Natural killer cell treated with Interleukin-12 subunit alpha and Interleukin-12 subunit beta and Interleukin-15 and Interleukin-18, amount 100 ng/mL, for 72 hours (primary cell): ENCODE measurements at regions not wholly inside any gene's neighbourhood (a gene's known extent, or its start where the extent isn't known, plus 50 kb on each side); places are given as distances from the start of the nearest gene placed in this dataset.

Source experiments
- ATAC-seq, 2 donors: fragments of 150-1000 bp; cut with Tn5 transposase in 1 of 2; sonication (Bioruptor Pico), chemical (Tn5 transposase) in 1 of 2; 2 replicates each; pipeline ENCODE4 v1.10.0; 2021
- DNase-seq: peaks from one replicate; pipeline ENCODE4 v3.0.0; 2022; ENCODE audit warnings: low spot score
- H3K27ac Mint-ChIP-seq, 2 donors: 1 replicate in 1 of 2; 2 replicates in 1 of 2; pipeline ENCODE4 v1.8.0; 2022; ENCODE audit warnings: mixed read lengths in 2 of 2, mild to moderate bottlenecking in 1 of 2, moderate library complexity in 1 of 2
- H3K27me3 Mint-ChIP-seq, 2 donors: 1 replicate in 1 of 2; 2 replicates in 1 of 2; pipeline ENCODE4 v1.8.0; 2022; ENCODE audit warnings: mixed read lengths in 2 of 2
- H3K36me3 Mint-ChIP-seq: one replicate; pipeline ENCODE4 v1.8.0; 2022; ENCODE audit warnings: mixed read lengths
- H3K4me1 Mint-ChIP-seq, 2 donors: 1 replicate in 1 of 2; 2 replicates in 1 of 2; pipeline ENCODE4 v1.8.0; 2022; ENCODE audit warnings: low read depth in 2 of 2, mixed read lengths in 2 of 2, mild to moderate bottlenecking in 1 of 2
- H3K4me3 Mint-ChIP-seq: one replicate; pipeline ENCODE4 v1.8.0; 2022; ENCODE audit warnings: mixed read lengths
- H3K9me3 Mint-ChIP-seq: 2 replicates; pipeline ENCODE4 v1.8.0; 2022; ENCODE audit warnings: mixed read lengths

GRCh38 chr1:36709869-36710481 is 227.3 kb upstream of the CSF3R start:
- ATAC-seq (no peak), DNase-seq (no peak)
- Mint-ChIP-seq H3K27ac (no peak overlapping the region), H3K27me3 (peaks cover 38 to 50% of the 10 kb centered on the region in 2 donors), H3K36me3 (no peaks in the 10 kb centered on the region), H3K9me3 (no peaks in the 10 kb centered on the region), H3K4me1 (no peaks in the 10 kb centered on the region), H3K4me3 (no peak overlapping the region)

- H3K9me3 Mint-ChIP-seq: no peaks in the 10 kb centered on the region
- no peak for ATAC-seq
- H3K4me3 Mint-ChIP-seq: no peak overlapping the region
- H3K36me3 Mint-ChIP-seq: no peaks in the 10 kb centered on the region
- H3K27ac Mint-ChIP-seq: no peak overlapping the region
- peaks cover 0 to 4% of the 10 kb centered on the region in 2 donors for H3K4me1 Mint-ChIP-seq
- peaks cover 32 to 37% of the 10 kb centered on the region in 2 donors for H3K27me3 Mint-ChIP-seq
- no peak for DNase-seq
Measured at GRCh38 chr1:36708587-36708986, 225.9 kb upstream of the CSF3R start.

- DNase-seq (no peak), ATAC-seq (no peak)
- Mint-ChIP-seq H3K9me3 (no peaks in the 10 kb centered on the region), H3K4me1 (peaks cover 0 to 7% of the 10 kb centered on the region in 2 donors), H3K27me3 (peaks cover 27 to 29% of the 10 kb centered on the region in 2 donors), H3K36me3 (no peaks in the 10 kb centered on the region), H3K4me3 (no peak overlapping the region), H3K27ac (no peak overlapping the region)
Measured at GRCh38 chr1:36707221-36707620, 224.5 kb upstream of the CSF3R start.

- H3K9me3 Mint-ChIP-seq: no peaks in the 10 kb centered on the region
- H3K4me3 Mint-ChIP-seq: no peak overlapping the region
- DNase-seq (no peak), ATAC-seq (no peak)
- no peak overlapping the region for H3K27ac Mint-ChIP-seq
- H3K36me3 Mint-ChIP-seq: no peaks in the 10 kb centered on the region
- H3K4me1 Mint-ChIP-seq: peaks cover 0 to 7% of the 10 kb centered on the region in 2 donors
- H3K27me3 Mint-ChIP-seq: peaks cover 24 to 29% of the 10 kb centered on the region in 2 donors
Measured at GRCh38 chr1:36706416-36706815, 223.7 kb upstream of the CSF3R start.

- Mint-ChIP-seq H3K4me3 (no peak overlapping the region), H3K27me3 (peaks cover 23 to 24% of the 10 kb centered on the region in 2 donors), H3K36me3 (no peaks in the 10 kb centered on the region), H3K9me3 (no peaks in the 10 kb centered on the region), H3K27ac (no peak overlapping the region), H3K4me1 (peaks cover 0 to 7% of the 10 kb centered on the region in 2 donors)
- DNase-seq (no peak), ATAC-seq (no peak)
Measured at GRCh38 chr1:36705629-36706028, 222.9 kb upstream of the CSF3R start.

GRCh38 chr1:36703526-36704208 is 221.0 kb upstream of the CSF3R start:
- ATAC-seq (peak; percentile 72 to 73), DNase-seq (peak; percentile 69)
- Mint-ChIP-seq H3K9me3 (no peaks in the 10 kb centered on the region), H3K4me1 (peaks cover 0 to 7% of the 10 kb centered on the region in 2 donors), H3K4me3 (no peak overlapping the region), H3K27me3 (peaks cover 17 to 24% of the 10 kb centered on the region in 2 donors), H3K27ac (no peak overlapping the region), H3K36me3 (no peaks in the 10 kb centered on the region)

GRCh38 chr1:36702963-36703362 is 220.2 kb upstream of the CSF3R start:
- DNase-seq (no peak), ATAC-seq (no peak)
- Mint-ChIP-seq H3K4me1 (peaks cover 0 to 7% of the 10 kb centered on the region in 2 donors), H3K9me3 (no peaks in the 10 kb centered on the region), H3K27ac (no peak overlapping the region), H3K27me3 (peaks cover 16 to 24% of the 10 kb centered on the region in 2 donors), H3K4me3 (no peak overlapping the region), H3K36me3 (no peaks in the 10 kb centered on the region)

- no peak overlapping the region for H3K4me3 Mint-ChIP-seq
- no peaks in the 10 kb centered on the region for H3K9me3 Mint-ChIP-seq
- H3K4me1 Mint-ChIP-seq: peaks cover 0 to 7% of the 10 kb centered on the region in 2 donors
- no peak for ATAC-seq
- no peak for DNase-seq
- peaks cover 0 to 19% of the 10 kb centered on the region in 2 donors for H3K27me3 Mint-ChIP-seq
- H3K27ac Mint-ChIP-seq: no peak overlapping the region
- H3K36me3 Mint-ChIP-seq: no peaks in the 10 kb centered on the region
Measured at GRCh38 chr1:36699113-36699911, 216.6 kb upstream of the CSF3R start.

GRCh38 chr1:36697836-36698605 is 215.3 kb upstream of the CSF3R start:
- Mint-ChIP-seq H3K36me3 (no peaks in the 10 kb centered on the region), H3K4me3 (no peak overlapping the region), H3K9me3 (no peaks in the 10 kb centered on the region), H3K4me1 (no peaks in the 10 kb centered on the region), H3K27me3 (peaks cover 10 to 27% of the 10 kb centered on the region in 2 donors), H3K27ac (no peak overlapping the region)
- ATAC-seq: no peak
- DNase-seq: no peak

GRCh38 chr1:36696261-36696940 is 213.7 kb upstream of the CSF3R start:
- H3K4me3 Mint-ChIP-seq: no peak overlapping the region
- no peaks in the 10 kb centered on the region for H3K36me3 Mint-ChIP-seq
- H3K27me3 Mint-ChIP-seq: peaks cover 11 to 24% of the 10 kb centered on the region in 2 donors
- no peaks in the 10 kb centered on the region for H3K9me3 Mint-ChIP-seq
- ATAC-seq (no peak), DNase-seq (no peak)
- H3K4me1 Mint-ChIP-seq: no peaks in the 10 kb centered on the region
- no peak overlapping the region for H3K27ac Mint-ChIP-seq

- no peaks in the 10 kb centered on the region for H3K4me1 Mint-ChIP-seq
- H3K27me3 Mint-ChIP-seq: peaks cover 11 to 21% of the 10 kb centered on the region in 2 donors
- ATAC-seq: no peak
- H3K9me3 Mint-ChIP-seq: no peaks in the 10 kb centered on the region
- no peaks in the 10 kb centered on the region for H3K36me3 Mint-ChIP-seq
- no peak for DNase-seq
- H3K4me3 Mint-ChIP-seq: no peak overlapping the region
- H3K27ac Mint-ChIP-seq: no peak overlapping the region
Measured at GRCh38 chr1:36693603-36694002, 210.9 kb upstream of the CSF3R start.

- no peak for ATAC-seq
- H3K4me3 Mint-ChIP-seq: no peak overlapping the region
- H3K36me3 Mint-ChIP-seq: no peaks in the 10 kb centered on the region
- no peak overlapping the region for H3K27ac Mint-ChIP-seq
- no peaks in the 10 kb centered on the region for H3K9me3 Mint-ChIP-seq
- H3K4me1 Mint-ChIP-seq: no peaks in the 10 kb centered on the region
- DNase-seq: no peak
- H3K27me3 Mint-ChIP-seq: peaks cover 14 to 21% of the 10 kb centered on the region in 2 donors
Measured at GRCh38 chr1:36693161-36693525, 210.4 kb upstream of the CSF3R start.

- no peaks in the 10 kb centered on the region for H3K36me3 Mint-ChIP-seq
- peaks cover 19 to 21% of the 10 kb centered on the region in 2 donors for H3K27me3 Mint-ChIP-seq
- no peak overlapping the region for H3K4me3 Mint-ChIP-seq
- H3K4me1 Mint-ChIP-seq: no peaks in the 10 kb centered on the region
- H3K27ac Mint-ChIP-seq: no peak overlapping the region
- H3K9me3 Mint-ChIP-seq: no peaks in the 10 kb centered on the region
- DNase-seq: no peak
- ATAC-seq: no peak
Measured at GRCh38 chr1:36692465-36693160, 209.9 kb upstream of the CSF3R start.
